ENCODE measurements at regions not wholly inside any gene's neighbourhood (a gene's known extent, or its start where the extent isn't known, plus 50 kb on each side); places are given as distances from the start of the nearest gene placed in this dataset.

GRCh38 chr7:118583641-118584040 is 359.1 kb downstream of the ANKRD7 start:
- TF ChIP-seq CTCF (IDR thresholded peaks at IDR 0.05; ENCODE audit: low read depth, low read length) = no peak
- H3K4me3 ChIP-seq (ENCODE audit: low read depth, low read length) = no peak overlapping the region

- no peak for TF ChIP-seq CTCF (IDR thresholded peaks at IDR 0.05; ENCODE audit: low read depth, low read length)
- H3K4me3 ChIP-seq (ENCODE audit: low read depth, low read length) = no peak overlapping the region
Measured at GRCh38 chr7:118586248-118586647, 361.7 kb downstream of the ANKRD7 start.

- TF ChIP-seq CTCF (IDR thresholded peaks at IDR 0.05; ENCODE audit: low read depth, low read length) = no peak
- no peak overlapping the region for H3K4me3 ChIP-seq (ENCODE audit: low read depth, low read length)
Measured at GRCh38 chr7:118590107-118590506, 365.6 kb downstream of the ANKRD7 start.

- no peak overlapping the region for H3K4me3 ChIP-seq (ENCODE audit: low read depth, low read length)
- TF ChIP-seq CTCF (IDR thresholded peaks at IDR 0.05; ENCODE audit: low read depth, low read length) = no peak
Measured at GRCh38 chr7:118602090-118602489, 377.6 kb downstream of the ANKRD7 start.

- no peak for TF ChIP-seq CTCF (IDR thresholded peaks at IDR 0.05; ENCODE audit: low read depth, low read length)
- H3K4me3 ChIP-seq (ENCODE audit: low read depth, low read length) = no peak overlapping the region
Measured at GRCh38 chr7:118606602-118607001, 382.1 kb downstream of the ANKRD7 start.

- no peak overlapping the region for H3K4me3 ChIP-seq (ENCODE audit: low read depth, low read length)
- TF ChIP-seq CTCF (IDR thresholded peaks at IDR 0.05; ENCODE audit: low read depth, low read length) = no peak
Measured at GRCh38 chr7:118609207-118609606, 384.7 kb downstream of the ANKRD7 start.

GRCh38 chr7:118615681-118616080 is 391.2 kb downstream of the ANKRD7 start:
- TF ChIP-seq CTCF (IDR thresholded peaks at IDR 0.05; ENCODE audit: low read depth, low read length) = no peak

More at GRCh38 chr7:118615681-118616080, 391.2 kb downstream of the ANKRD7 start:
- no peak overlapping the region for H3K4me3 ChIP-seq (ENCODE audit: low read depth, low read length)
